ENCODE measurements at regions not wholly inside any gene's neighbourhood (a gene's known extent, or its start where the extent isn't known, plus 50 kb on each side); places are given as distances from the start of the nearest gene placed in this dataset.

DNA sequence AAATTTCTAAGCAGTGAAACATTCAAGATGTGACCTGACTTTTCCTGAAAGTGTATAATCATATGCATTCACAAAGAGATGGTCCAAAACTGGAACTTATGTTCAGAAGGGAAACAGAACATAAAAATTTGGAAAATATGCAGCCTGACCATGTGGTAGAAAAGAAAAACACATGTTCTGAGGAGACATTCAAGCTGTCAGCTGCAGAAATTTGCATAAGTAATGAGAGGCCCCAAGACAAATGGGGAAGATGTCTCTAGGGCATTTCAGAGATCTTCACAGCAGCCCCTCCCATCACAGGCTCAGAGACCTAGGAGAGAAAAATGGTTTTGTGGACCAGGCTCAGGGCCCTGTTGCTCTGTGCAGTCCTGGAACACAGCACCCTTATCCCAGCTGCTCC lies 123.8 kb downstream of the RPIA start:
- TF ChIP-seq POLR2A (IDR thresholded peaks at IDR 0.05; ENCODE audit: low read length) = no peak
- no peak for TF ChIP-seq GATA1 (IDR thresholded peaks at IDR 0.05; ENCODE audit: low read depth, low read length)
